ENCODE measurements at regions not wholly inside any gene's neighbourhood (a gene's known extent, or its start where the extent isn't known, plus 50 kb on each side); places are given as distances from the start of the nearest gene placed in this dataset.

DNA sequence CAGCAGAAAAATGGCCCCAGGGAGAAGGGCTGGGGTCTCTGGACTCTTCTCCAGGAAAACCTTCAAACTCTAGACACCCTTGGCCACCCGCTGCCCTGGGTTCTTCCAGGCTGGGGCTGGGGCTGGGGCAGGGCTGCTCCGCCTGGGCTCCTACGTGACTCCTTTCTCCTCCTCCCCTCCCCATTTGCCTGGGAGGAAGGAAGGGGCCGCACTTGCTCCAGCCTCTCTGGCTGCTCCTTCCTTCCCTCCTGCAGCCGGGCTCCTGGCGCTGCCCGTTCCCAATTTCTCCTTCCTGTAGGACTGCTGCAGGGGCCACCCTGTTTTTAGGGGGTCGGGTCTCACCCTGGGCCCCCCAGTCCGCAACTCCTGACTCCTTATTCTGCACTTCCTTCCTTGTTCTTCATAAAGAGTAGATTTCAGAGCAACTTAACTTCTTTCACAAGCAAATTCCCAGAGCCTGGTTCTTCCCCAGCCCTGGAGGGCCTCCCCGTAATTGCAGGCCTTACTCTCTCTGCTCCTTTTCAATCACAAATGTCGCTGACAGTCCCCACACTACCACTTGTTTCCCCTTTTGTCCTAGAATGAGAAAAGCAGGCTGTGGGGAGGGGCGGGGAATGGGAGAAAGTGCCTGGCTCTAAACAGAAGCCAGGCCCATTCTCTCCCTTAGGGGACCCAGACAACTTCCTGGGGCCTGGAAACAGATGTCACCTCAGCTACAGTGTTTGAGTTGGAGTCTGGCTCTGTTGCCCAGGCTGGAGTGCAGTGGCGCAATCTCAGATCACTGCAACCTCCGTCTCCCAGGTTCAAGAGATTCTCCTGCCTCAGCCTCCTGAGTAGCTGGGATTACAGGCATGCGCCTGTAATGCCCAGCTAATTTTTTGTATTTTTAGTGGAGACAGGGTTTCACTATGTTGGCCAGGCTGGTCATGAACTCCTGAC, 137.8 kb downstream of the ENGASE start:
- Histone ChIP-seq H3K27ac (ENCODE audit: low read depth in 2 of 2, low read length in 2 of 2) (no peak overlapping the region), H3K27me3 (ENCODE audit: control insufficient read depth, insufficient read depth, low read length) (no peaks in the 10 kb centered on the region), H3K9ac (ENCODE audit: low read length in 3 of 3) (no peak overlapping the region), H3K36me3 (ENCODE audit: control insufficient read depth in 2 of 3, insufficient read depth in 3 of 3, low read length in 3 of 3) (no peaks in the 10 kb centered on the region), H3K9me3 (ENCODE audit: control insufficient read depth in 2 of 3, insufficient read depth in 1 of 3, low read length in 3 of 3) (no peaks in the 10 kb centered on the region), H3K4me3 (ENCODE audit: low read length in 3 of 3) (no peak overlapping the region), H3K4me1 (ENCODE audit: control insufficient read depth in 2 of 3, insufficient read depth in 2 of 3, low read depth in 1 of 3, low read length in 3 of 3) (no peaks in the 10 kb centered on the region)
- FAIRE-seq = no peak
- TF ChIP-seq CTCF (IDR thresholded peaks at IDR 0.05; ENCODE audit: borderline replicate concordance, extremely low read depth, insufficient read depth) = no peak
- intact Hi-C loops (cut with DNase I) = no loop called here
- no peak for DNase-seq

- no peak for TF ChIP-seq CTCF (IDR thresholded peaks at IDR 0.05; ENCODE audit: borderline replicate concordance, extremely low read depth, insufficient read depth)
- Histone ChIP-seq H3K9me3 (ENCODE audit: control insufficient read depth in 2 of 3, insufficient read depth in 1 of 3, low read length in 3 of 3) (no peaks in the 10 kb centered on the region), H3K9ac (ENCODE audit: low read length in 3 of 3) (no peak overlapping the region), H3K4me1 (ENCODE audit: control insufficient read depth in 2 of 3, insufficient read depth in 2 of 3, low read depth in 1 of 3, low read length in 3 of 3) (no peaks in the 10 kb centered on the region), H3K27me3 (ENCODE audit: control insufficient read depth, insufficient read depth, low read length) (no peaks in the 10 kb centered on the region), H3K36me3 (ENCODE audit: control insufficient read depth in 2 of 3, insufficient read depth in 3 of 3, low read length in 3 of 3) (no peaks in the 10 kb centered on the region), H3K27ac (ENCODE audit: low read depth in 2 of 2, low read length in 2 of 2) (no peak overlapping the region), H3K4me3 (ENCODE audit: low read length in 3 of 3) (no peak overlapping the region)
- DNase-seq (no peak), FAIRE-seq (no peak)
- intact Hi-C loops (cut with DNase I) = no loop called here
Measured at GRCh38 chr17:79211061-79211770, 136.6 kb downstream of the ENGASE start.

GRCh38 chr17:79210638-79211037, 136.0 kb downstream of the ENGASE start:
- no peaks in the 10 kb centered on the region for H3K4me1 ChIP-seq (ENCODE audit: control insufficient read depth in 2 of 3, insufficient read depth in 2 of 3, low read depth in 1 of 3, low read length in 3 of 3)
- H3K27ac ChIP-seq (ENCODE audit: low read depth in 2 of 2, low read length in 2 of 2) = no peak overlapping the region
- H3K36me3 ChIP-seq (ENCODE audit: control insufficient read depth in 2 of 3, insufficient read depth in 3 of 3, low read length in 3 of 3) = no peaks in the 10 kb centered on the region
- H3K9me3 ChIP-seq (ENCODE audit: control insufficient read depth in 2 of 3, insufficient read depth in 1 of 3, low read length in 3 of 3) = no peaks in the 10 kb centered on the region
- no peak for TF ChIP-seq CTCF (IDR thresholded peaks at IDR 0.05; ENCODE audit: borderline replicate concordance, extremely low read depth, insufficient read depth)
- FAIRE-seq (no peak), DNase-seq (no peak)
- H3K9ac ChIP-seq (ENCODE audit: low read length in 3 of 3) = no peak overlapping the region
- intact Hi-C loops (cut with DNase I) = no loop called here
- no peak overlapping the region for H3K4me3 ChIP-seq (ENCODE audit: low read length in 3 of 3)
- no peaks in the 10 kb centered on the region for H3K27me3 ChIP-seq (ENCODE audit: control insufficient read depth, insufficient read depth, low read length)

All from kidney (tissue), 13 donors.